K562 (cell line): ENCODE measurements at regions not wholly inside any gene's neighbourhood (a gene's known extent, or its start where the extent isn't known, plus 50 kb on each side); places are given as distances from the start of the nearest gene placed in this dataset.

Experiments used
- ATAC-seq: fragments of 200-7000 bp; cut with Tn5 transposase; 3 replicates; pipeline ENCODE4 v1.9.1; 2020; ENCODE audit warnings: moderate library complexity
- BruUV-seq: library from RNA; stranded (reverse); fragments of 400-500 nt; replicated peaks from 2 replicates; lab custom pipeline; 2021; lab: Mats Ljungman, UMichigan
- CTCF ChIA-PET: fragments of 300-600 bp; formaldehyde crosslinking; extraction: SDS; loops from one replicate; lab custom pipeline; 2021; ENCODE audit warnings: low intra/inter-chr PET ratio; lab: Yijun Ruan, JAX
- POLR2A ChIA-PET: fragments of 300-600, 350-650 bp; sonication (Branson Sonifier 250); formaldehyde crosslinking; extraction: SDS; loops from one replicate; lab custom pipeline; 2021; ENCODE audit warnings: antibody characterized with exemption, inconsistent platforms; lab: Yijun Ruan, JAX
- DNase-seq, 4 experiments: peaks; one replicate each; pipeline versions ENCODE4 v3.0.0 to v3.0.0-alpha.2; 2011 to 2018; ENCODE audit warnings: low spot score in 3 of 4, mixed read lengths in 3 of 4; ENCODE audit errors: extremely low read depth in 1 of 4
- FAIRE-seq: peaks from 2 replicates; lab custom pipeline; 2011; peaks lifted over from hg19 to GRCh38; lab: Jason Lieb, UNC
- H2AFZ ChIP-seq: 2 replicates; pipeline ENCODE4 v1.6.0; 2011; ENCODE audit warnings: low read depth, low read length, control low read depth, inconsistent platforms
- H3K27ac ChIP-seq: fragments of 200-600 bp; 3 replicates; pipeline ENCODE4 v1.8.0; 2011; ENCODE audit warnings: low read depth, mild to moderate bottlenecking, control low read depth, inconsistent platforms, low read length, moderate library complexity, mixed read lengths; ENCODE audit errors: extremely low read depth
- H3K27me3 ChIP-seq, 2 experiments: fragments of 300-600 bp in 1 of 2; 2 replicates in 1 of 2; 3 replicates in 1 of 2; pipeline versions ENCODE4 v1.6.0 to v1.8.0; 2011; ENCODE audit warnings: inconsistent platforms in 2 of 2, low read length in 2 of 2, mild to moderate bottlenecking in 1 of 2, mixed read lengths in 1 of 2, moderate library complexity in 1 of 2; ENCODE audit not compliant: control insufficient read depth in 2 of 2, insufficient read depth in 2 of 2
- H3K36me3 ChIP-seq: fragments of 300-600 bp; 3 replicates; pipeline ENCODE4 v1.8.0; 2011; ENCODE audit warnings: mild to moderate bottlenecking, low read length, inconsistent platforms; ENCODE audit not compliant: control insufficient read depth, insufficient read depth
- H3K4me1 ChIP-seq, 2 experiments: fragments of 200-600 bp in 1 of 2; replicated peaks in 1 of 2; 2 replicates in 1 of 2; 3 replicates in 1 of 2; pipeline versions ENCODE4 v1.5.1 to v1.8.0; 2011; ENCODE audit warnings: inconsistent platforms in 2 of 2, low read length in 2 of 2, mild to moderate bottlenecking in 1 of 2, mixed read lengths in 1 of 2, moderate library complexity in 1 of 2; ENCODE audit not compliant: control insufficient read depth in 2 of 2, insufficient read depth in 2 of 2
- H3K4me2 ChIP-seq: 2 replicates; pipeline ENCODE4 v1.6.1; 2011; ENCODE audit warnings: low read length, control low read depth, inconsistent platforms, mixed read lengths; ENCODE audit not compliant: insufficient read depth
- H3K4me3 ChIP-seq: fragments of 200-600 bp; sonication (generic), shearing (Covaris generic); 2 replicates; pipeline ENCODE4 v1.5.1; 2016; ENCODE audit warnings: control low read depth, inconsistent platforms
- H3K79me2 ChIP-seq: fragments of 200-600 bp; 3 replicates; pipeline ENCODE4 v1.8.0; 2011; ENCODE audit warnings: low read length, inconsistent platforms; ENCODE audit not compliant: control insufficient read depth, insufficient read depth
- H3K9ac ChIP-seq, 2 experiments: 2 replicates each; pipeline versions ENCODE4 v1.6.0 to v1.6.1; 2011; ENCODE audit warnings: low read depth in 2 of 2, low read length in 2 of 2, control low read depth in 1 of 2, inconsistent platforms in 1 of 2, mild to moderate bottlenecking in 1 of 2, mixed read lengths in 1 of 2; ENCODE audit not compliant: insufficient read depth in 1 of 2
- H3K9me1 ChIP-seq: one replicate; pipeline ENCODE4 v1.6.0; 2011; ENCODE audit warnings: inconsistent platforms, mild to moderate bottlenecking, low read length, moderate library complexity; ENCODE audit not compliant: control insufficient read depth, insufficient read depth
- H3K9me3 ChIP-seq: replicated peaks from 2 replicates; pipeline ENCODE4 v1.5.1; 2011; ENCODE audit warnings: low read depth, low read length, inconsistent platforms; ENCODE audit not compliant: control insufficient read depth, insufficient read depth
- H4K20me1 ChIP-seq: replicated peaks from 2 replicates; pipeline ENCODE4 v1.6.1; 2011; ENCODE audit warnings: low read length, inconsistent platforms, mixed read lengths; ENCODE audit not compliant: control insufficient read depth, insufficient read depth
- C11orf30 ChIP-seq: fragments of 450-650 bp; IDR thresholded peaks from 2 replicates; pipeline ENCODE4 v1.6.1; 2016; ENCODE audit warnings: low read depth, mild to moderate bottlenecking
- CTBP1 ChIP-seq: fragments of 450-650 bp; IDR thresholded peaks from 2 replicates; pipeline ENCODE4 v1.6.1; 2016; ENCODE audit warnings: borderline replicate concordance
- EZH2 ChIP-seq: IDR thresholded peaks from 2 replicates; pipeline ENCODE4 v1.6.1; 2012; ENCODE audit warnings: low read depth, mild to moderate bottlenecking, inconsistent platforms, low read length, borderline replicate concordance
- FIP1L1 ChIP-seq: fragments of 200-400 bp; formaldehyde crosslinking; IDR thresholded peaks from 2 replicates; pipeline ENCODE4 v1.6.1; 2018; ENCODE audit warnings: mild to moderate bottlenecking, low read depth, low read length; ENCODE audit not compliant: poor library complexity, severe bottlenecking
- GABPA ChIP-seq: fragments of 200-800 bp; sonication (Bioruptor generic); conservative IDR thresholded peaks from 2 replicates; pipeline ENCODE4 v1.6.1; 2016; ENCODE audit warnings: low read depth, missing genetic modification characterization, missing compliant biosample characterization
- HMGN3 ChIP-seq: IDR thresholded peaks from 2 replicates; pipeline ENCODE4 v1.6.1; 2011; ENCODE audit warnings: borderline replicate concordance, low read depth, mild to moderate bottlenecking, mixed read lengths, low read length; ENCODE audit not compliant: insufficient read length; ENCODE audit errors: extremely low read depth
- HNRNPK ChIP-seq: fragments of 200-400 bp; formaldehyde crosslinking; IDR thresholded peaks from one replicate; pipeline ENCODE4 v1.6.1; 2018; ENCODE audit warnings: mild to moderate bottlenecking, low read depth, low read length; ENCODE audit not compliant: poor library complexity, severe bottlenecking
- NR4A1 ChIP-seq, 2 experiments: fragments of 250-450 bp in 1 of 2; fragments of 450-650 bp in 1 of 2; sonication (Bioruptor Pico) in 1 of 2; IDR thresholded peaks; 2 replicates each; pipeline versions ENCODE4 v1.4.0 to v1.6.1; 2016 to 2020; ENCODE audit warnings: mild to moderate bottlenecking in 2 of 2, missing compliant biosample characterization in 1 of 2, missing genetic modification characterization in 1 of 2, moderate library complexity in 1 of 2
- POLR2G ChIP-seq: fragments of 200-400 bp; formaldehyde crosslinking; IDR thresholded peaks from 2 replicates; pipeline ENCODE4 v1.6.1; 2017; ENCODE audit warnings: low read depth, mild to moderate bottlenecking, antibody characterized with exemption, low read length, moderate library complexity
- TRIM24 ChIP-seq, 2 experiments: fragments of 450-650 bp; IDR thresholded peaks; 2 replicates each; pipeline ENCODE4 v1.6.1; 2016
- ZBED1 ChIP-seq: IDR thresholded peaks from 2 replicates; pipeline ENCODE4 v1.6.1; 2014
- ZNF584 ChIP-seq: fragments of 200-800 bp; sonication (Bioruptor generic); IDR thresholded peaks from 2 replicates; pipeline ENCODE4 v1.6.1; 2016; ENCODE audit warnings: low read depth, mild to moderate bottlenecking, missing genetic modification characterization, missing compliant biosample characterization
- ZZZ3 ChIP-seq: fragments of 450-650 bp; IDR thresholded peaks from 2 replicates; pipeline ENCODE4 v1.6.1; 2016; ENCODE audit warnings: antibody characterized with exemption, mild to moderate bottlenecking, moderate library complexity
- WGBS: fragments of 100-300 bp; shearing (Covaris generic); methylation state at CpG from one replicate; pipeline ENCODE4 v1.1.6; 2016; ENCODE audit warnings: low coverage, mixed read lengths; ENCODE audit not compliant: insufficient coverage; ENCODE audit errors: missing lambda C conversion rate; 5-methylcytosine and 5-hydroxymethylcytosine counted together
- in situ Hi-C: fragments of 300-500 bp; cut with MboI; formaldehyde crosslinking; loops from 4 replicates; pipeline ENCODE4 v1.15.0; 2018; ENCODE audit warnings: inconsistent platforms, mixed read lengths
- intact Hi-C: fragments of 100-400 bp; cut with micrococcal nuclease; formaldehyde crosslinking; loops from 2 replicates; pipeline ENCODE4 v1.14.2; 2022
- TF ChIP-seq, protein P1 (sequence below), 2 experiments: fragments of 450-650 bp; conservative IDR thresholded peaks; 2 replicates each; pipeline ENCODE4 v1.6.1; 2017; ENCODE audit warnings: mild to moderate bottlenecking in 2 of 2, moderate library complexity in 2 of 2
- TF ChIP-seq, protein P2 (sequence below), 2 experiments: IDR thresholded peaks in 1 of 2; conservative IDR thresholded peaks in 1 of 2; 2 replicates each; pipeline ENCODE4 v1.6.1; 2016; ENCODE audit warnings: low read depth in 2 of 2, mild to moderate bottlenecking in 1 of 2, missing compliant biosample characterization in 1 of 2, missing genetic modification characterization in 1 of 2, moderate library complexity in 1 of 2
- TF ChIP-seq, protein P3 (sequence below): fragments of 450-650 bp; formaldehyde crosslinking; IDR thresholded peaks from 2 replicates; pipeline ENCODE4 v1.4.0; 2020; ENCODE audit warnings: mild to moderate bottlenecking, mixed read lengths

DNA sequence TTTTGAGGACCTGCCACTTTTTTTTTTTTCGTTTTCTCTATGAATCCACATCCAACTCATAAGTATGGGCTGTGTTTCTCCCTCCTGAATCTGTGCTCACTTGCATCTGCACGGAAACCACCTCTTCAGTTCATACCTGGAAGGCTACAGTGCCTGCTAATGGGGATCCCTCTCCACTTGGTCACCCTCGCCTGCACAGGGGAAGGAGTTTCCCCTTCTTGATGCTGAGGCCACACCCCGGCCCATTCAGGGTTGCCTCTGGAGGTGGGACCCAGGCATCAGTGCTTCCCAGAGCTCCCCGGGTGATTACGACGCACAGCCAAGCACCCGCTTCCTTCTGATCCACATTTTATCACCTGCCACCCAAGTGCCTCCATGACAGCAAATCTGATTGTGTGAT lies 85.9 kb upstream of the TBC1D3K start (continued):
- TF ChIP-seq POLR2G (no peak), TRIM24 (IDR thresholded peaks at IDR 0.05) (no peak), FIP1L1 (no peak), EZH2 (no peak), ZNF584 (CRISPR knock-in tag) (no peak)
- TF ChIP-seq, protein P1, sequence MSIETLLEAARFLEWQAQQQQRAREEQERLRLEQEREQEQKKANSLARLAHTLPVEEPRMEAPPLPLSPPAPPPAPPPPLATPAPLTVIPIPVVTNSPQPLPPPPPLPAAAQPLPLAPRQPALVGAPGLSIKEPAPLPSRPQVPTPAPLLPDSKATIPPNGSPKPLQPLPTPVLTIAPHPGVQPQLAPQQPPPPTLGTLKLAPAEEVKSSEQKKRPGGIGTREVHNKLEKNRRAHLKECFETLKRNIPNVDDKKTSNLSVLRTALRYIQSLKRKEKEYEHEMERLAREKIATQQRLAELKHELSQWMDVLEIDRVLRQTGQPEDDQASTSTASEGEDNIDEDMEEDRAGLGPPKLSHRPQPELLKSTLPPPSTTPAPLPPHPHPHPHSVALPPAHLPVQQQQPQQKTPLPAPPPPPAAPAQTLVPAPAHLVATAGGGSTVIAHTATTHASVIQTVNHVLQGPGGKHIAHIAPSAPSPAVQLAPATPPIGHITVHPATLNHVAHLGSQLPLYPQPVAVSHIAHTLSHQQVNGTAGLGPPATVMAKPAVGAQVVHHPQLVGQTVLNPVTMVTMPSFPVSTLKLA (conservative IDR thresholded peaks at IDR 0.05), result no peak

DNA sequence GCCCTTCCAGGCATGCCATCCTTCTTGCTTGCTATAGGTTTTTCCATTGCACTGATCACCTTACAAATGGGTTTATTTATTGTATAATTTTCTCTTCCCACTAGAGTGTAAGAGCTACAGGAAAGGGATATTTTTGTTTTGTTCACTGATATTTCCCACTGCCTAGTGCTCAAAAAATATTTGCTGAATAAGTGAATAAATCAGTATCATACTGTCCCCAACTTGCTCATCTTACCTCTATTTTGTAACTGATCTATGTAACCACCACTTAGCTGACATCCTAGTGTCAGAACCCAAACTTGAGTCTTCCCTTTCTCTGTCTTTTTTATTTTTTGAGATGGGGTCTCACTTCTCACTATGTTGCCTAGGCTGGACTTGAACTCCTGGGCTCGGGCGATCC lies 87.6 kb upstream of the TBC1D3K start:
- Histone ChIP-seq H3K27ac (no peak overlapping the region), H3K9me1 (no peaks in the 10 kb centered on the region), H3K4me1 (peaks cover 0 to 6% of the 10 kb centered on the region in 2 experiments; a peak in 4 of 5 replicates), H3K9ac (no peak overlapping the region), H3K4me2 (no peak overlapping the region), H3K79me2 (no peaks in the 10 kb centered on the region), H4K20me1 (0 out of 2 replicates have a peak, but pooled peaks cover 4% of the 10 kb centered on the region), H3K36me3 (no peaks in the 10 kb centered on the region), H3K9me3 (no peaks in the 10 kb centered on the region), H2AFZ (no peak overlapping the region), H3K4me3 (no peak overlapping the region), H3K27me3 (peaks cover 29 to 53% of the 10 kb centered on the region in 2 experiments)
- CTCF ChIA-PET, result no interaction called here
- BruUV-seq, result no TSS peak
- intact Hi-C loops, result no loop called here
- DNase-seq (no peak), ATAC-seq (no peak), FAIRE-seq (no peak)
- POLR2A ChIA-PET, result no interaction called here
- 16% methylated on average over 2 of the region's 2 CpGs for WGBS
- in situ Hi-C loops, result no loop called here
- TF ChIP-seq CTBP1 (no peak), GABPA (tag) (no peak), HNRNPK (no peak), ZZZ3 (no peak), HMGN3 (no peak), NR4A1 (CRISPR knock-in tag; IDR thresholded peaks at IDR 0.05) (no peak), NR4A1 (tag; IDR thresholded peaks at IDR 0.05) (no peak), ZBED1 (no peak), C11orf30 (peak; percentile 51; the same call in 1 of the 2 replicates)
- TF ChIP-seq, protein P2, sequence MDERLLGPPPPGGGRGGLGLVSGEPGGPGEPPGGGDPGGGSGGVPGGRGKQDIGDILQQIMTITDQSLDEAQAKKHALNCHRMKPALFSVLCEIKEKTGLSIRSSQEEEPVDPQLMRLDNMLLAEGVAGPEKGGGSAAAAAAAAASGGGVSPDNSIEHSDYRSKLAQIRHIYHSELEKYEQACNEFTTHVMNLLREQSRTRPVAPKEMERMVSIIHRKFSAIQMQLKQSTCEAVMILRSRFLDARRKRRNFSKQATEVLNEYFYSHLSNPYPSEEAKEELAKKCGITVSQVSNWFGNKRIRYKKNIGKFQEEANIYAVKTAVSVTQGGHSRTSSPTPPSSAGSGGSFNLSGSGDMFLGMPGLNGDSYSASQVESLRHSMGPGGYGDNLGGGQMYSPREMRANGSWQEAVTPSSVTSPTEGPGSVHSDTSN (CRISPR knock-in tag; IDR thresholded peaks at IDR 0.05; ENCODE audit: low read depth), result no peak
- TF ChIP-seq, protein P2 (tag; conservative IDR thresholded peaks at IDR 0.05; ENCODE audit: low read depth), result no peak
- TF ChIP-seq, protein P3, sequence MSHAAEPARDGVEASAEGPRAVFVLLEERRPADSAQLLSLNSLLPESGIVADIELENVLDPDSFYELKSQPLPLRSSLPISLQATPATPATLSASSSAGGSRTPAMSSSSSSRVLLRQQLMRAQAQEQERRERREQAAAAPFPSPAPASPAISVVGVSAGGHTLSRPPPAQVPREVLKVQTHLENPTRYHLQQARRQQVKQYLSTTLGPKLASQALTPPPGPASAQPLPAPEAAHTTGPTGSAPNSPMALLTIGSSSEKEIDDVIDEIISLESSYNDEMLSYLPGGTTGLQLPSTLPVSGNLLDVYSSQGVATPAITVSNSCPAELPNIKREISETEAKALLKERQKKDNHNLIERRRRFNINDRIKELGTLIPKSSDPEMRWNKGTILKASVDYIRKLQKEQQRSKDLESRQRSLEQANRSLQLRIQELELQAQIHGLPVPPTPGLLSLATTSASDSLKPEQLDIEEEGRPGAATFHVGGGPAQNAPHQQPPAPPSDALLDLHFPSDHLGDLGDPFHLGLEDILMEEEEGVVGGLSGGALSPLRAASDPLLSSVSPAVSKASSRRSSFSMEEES, result no peak
